ENCODE measurements at regions not wholly inside any gene's neighbourhood (a gene's known extent, or its start where the extent isn't known, plus 50 kb on each side); places are given as distances from the start of the nearest gene placed in this dataset.

DNA sequence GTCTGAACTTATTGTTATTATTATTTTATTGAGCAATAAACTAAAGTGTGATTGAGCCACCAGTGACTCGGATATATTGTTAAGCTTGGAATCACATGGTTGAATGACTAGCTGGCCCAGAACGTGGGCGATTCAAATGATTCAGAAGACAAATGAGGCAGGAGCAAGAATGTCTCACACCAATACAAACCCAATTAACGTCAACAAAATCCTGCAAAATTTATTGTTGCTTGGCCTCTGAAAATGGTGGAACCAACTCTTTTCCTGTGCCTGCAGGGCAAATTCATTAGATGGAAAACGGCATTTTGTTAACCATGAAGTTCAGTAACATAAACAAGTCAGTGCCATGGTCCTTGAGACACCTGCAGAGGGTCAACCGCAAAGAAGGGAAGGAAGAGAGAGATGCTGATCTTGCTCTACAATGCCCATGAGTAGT is 482.0 kb downstream of the SETD4 start:
- CTCF ChIA-PET (ENCODE audit: low intra/inter-chr PET ratio, low total read pairs), result no interaction called here
- no TSS peak for BruUV-seq (replicated peaks)

More for the DNA sequence above, 482.0 kb downstream of the SETD4 start:
- no peaks in the 10 kb centered on the region for H4K20me1 ChIP-seq (ENCODE audit: insufficient read depth, low read length)
- no peak overlapping the region for H3K27ac ChIP-seq (ENCODE audit: extremely low read length, insufficient read depth, low read length)
- intact Hi-C loops (cut with micrococcal nuclease; ENCODE audit: unreplicated experiment) (no loop called here), in situ Hi-C loops (cut with HindIII; ENCODE audit: extremely low pct_ligation_motif_present, low pct_unique_long_range_greater_than_20kb) (no loop called here)
- no peaks in the 10 kb centered on the region for H3K36me3 ChIP-seq (replicated peaks in 1 of 2; ENCODE audit: control insufficient read depth in 1 of 2, insufficient read depth in 2 of 2, low read length in 2 of 2)
- DNase-seq (ENCODE audit: low spot score) (no peak), FAIRE-seq (no peak), ATAC-seq (no peak)
- no peaks in the 10 kb centered on the region for H3K9me3 ChIP-seq (ENCODE audit: low read length)
- H2AFZ ChIP-seq (ENCODE audit: low read length), result no peak overlapping the region
- H3K79me2 ChIP-seq (ENCODE audit: insufficient read depth, low read length), result no peaks in the 10 kb centered on the region
- H3K9ac ChIP-seq (ENCODE audit: insufficient read depth, low read depth, low read length), result no peak overlapping the region
- TF ChIP-seq, protein P1, sequence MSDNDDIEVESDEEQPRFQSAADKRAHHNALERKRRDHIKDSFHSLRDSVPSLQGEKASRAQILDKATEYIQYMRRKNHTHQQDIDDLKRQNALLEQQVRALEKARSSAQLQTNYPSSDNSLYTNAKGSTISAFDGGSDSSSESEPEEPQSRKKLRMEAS (IDR thresholded peaks at IDR 0.05), result no peak
- TF ChIP-seq, protein P2, sequence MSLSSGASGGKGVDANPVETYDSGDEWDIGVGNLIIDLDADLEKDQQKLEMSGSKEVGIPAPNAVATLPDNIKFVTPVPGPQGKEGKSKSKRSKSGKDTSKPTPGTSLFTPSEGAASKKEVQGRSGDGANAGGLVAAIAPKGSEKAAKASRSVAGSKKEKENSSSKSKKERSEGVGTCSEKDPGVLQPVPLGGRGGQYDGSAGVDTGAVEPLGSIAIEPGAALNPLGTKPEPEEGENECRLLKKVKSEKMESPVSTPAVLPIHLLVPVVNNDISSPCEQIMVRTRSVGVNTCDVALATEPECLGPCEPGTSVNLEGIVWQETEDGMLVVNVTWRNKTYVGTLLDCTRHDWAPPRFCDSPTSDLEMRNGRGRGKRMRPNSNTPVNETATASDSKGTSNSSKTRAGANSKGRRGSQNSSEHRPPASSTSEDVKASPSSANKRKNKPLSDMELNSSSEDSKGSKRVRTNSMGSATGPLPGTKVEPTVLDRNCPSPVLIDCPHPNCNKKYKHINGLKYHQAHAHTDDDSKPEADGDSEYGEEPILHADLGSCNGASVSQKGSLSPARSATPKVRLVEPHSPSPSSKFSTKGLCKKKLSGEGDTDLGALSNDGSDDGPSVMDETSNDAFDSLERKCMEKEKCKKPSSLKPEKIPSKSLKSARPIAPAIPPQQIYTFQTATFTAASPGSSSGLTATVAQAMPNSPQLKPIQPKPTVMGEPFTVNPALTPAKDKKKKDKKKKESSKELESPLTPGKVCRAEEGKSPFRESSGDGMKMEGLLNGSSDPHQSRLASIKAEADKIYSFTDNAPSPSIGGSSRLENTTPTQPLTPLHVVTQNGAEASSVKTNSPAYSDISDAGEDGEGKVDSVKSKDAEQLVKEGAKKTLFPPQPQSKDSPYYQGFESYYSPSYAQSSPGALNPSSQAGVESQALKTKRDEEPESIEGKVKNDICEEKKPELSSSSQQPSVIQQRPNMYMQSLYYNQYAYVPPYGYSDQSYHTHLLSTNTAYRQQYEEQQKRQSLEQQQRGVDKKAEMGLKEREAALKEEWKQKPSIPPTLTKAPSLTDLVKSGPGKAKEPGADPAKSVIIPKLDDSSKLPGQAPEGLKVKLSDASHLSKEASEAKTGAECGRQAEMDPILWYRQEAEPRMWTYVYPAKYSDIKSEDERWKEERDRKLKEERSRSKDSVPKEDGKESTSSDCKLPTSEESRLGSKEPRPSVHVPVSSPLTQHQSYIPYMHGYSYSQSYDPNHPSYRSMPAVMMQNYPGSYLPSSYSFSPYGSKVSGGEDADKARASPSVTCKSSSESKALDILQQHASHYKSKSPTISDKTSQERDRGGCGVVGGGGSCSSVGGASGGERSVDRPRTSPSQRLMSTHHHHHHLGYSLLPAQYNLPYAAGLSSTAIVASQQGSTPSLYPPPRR (CRISPR knock-in tag; IDR thresholded peaks at IDR 0.05; ENCODE audit: borderline replicate concordance), result no peak
- TF ChIP-seq MAFK (conservative IDR thresholded peaks at IDR 0.05 in 1 of 2, IDR thresholded peaks at IDR 0.05 in 1 of 2; ENCODE audit: low read length in 2 of 2) (no peak), FOXK1 (CRISPR knock-in tag; IDR thresholded peaks at IDR 0.05; ENCODE audit: borderline replicate concordance, low read depth) (no peak), ATAD3A (CRISPR knock-in tag; IDR thresholded peaks at IDR 0.05) (no peak), TEAD2 (CRISPR knock-in tag; IDR thresholded peaks at IDR 0.05) (no peak), BCL6 (CRISPR knock-in tag; IDR thresholded peaks at IDR 0.05) (no peak), RORA (CRISPR knock-in tag; IDR thresholded peaks at IDR 0.05) (no peak)
- TF ChIP-seq, protein P3, sequence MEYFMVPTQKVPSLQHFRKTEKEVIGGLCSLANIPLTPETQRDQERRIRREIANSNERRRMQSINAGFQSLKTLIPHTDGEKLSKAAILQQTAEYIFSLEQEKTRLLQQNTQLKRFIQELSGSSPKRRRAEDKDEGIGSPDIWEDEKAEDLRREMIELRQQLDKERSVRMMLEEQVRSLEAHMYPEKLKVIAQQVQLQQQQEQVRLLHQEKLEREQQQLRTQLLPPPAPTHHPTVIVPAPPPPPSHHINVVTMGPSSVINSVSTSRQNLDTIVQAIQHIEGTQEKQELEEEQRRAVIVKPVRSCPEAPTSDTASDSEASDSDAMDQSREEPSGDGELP (IDR thresholded peaks at IDR 0.05; ENCODE audit: borderline replicate concordance, low read depth), result no peak
- TF ChIP-seq, protein P4, sequence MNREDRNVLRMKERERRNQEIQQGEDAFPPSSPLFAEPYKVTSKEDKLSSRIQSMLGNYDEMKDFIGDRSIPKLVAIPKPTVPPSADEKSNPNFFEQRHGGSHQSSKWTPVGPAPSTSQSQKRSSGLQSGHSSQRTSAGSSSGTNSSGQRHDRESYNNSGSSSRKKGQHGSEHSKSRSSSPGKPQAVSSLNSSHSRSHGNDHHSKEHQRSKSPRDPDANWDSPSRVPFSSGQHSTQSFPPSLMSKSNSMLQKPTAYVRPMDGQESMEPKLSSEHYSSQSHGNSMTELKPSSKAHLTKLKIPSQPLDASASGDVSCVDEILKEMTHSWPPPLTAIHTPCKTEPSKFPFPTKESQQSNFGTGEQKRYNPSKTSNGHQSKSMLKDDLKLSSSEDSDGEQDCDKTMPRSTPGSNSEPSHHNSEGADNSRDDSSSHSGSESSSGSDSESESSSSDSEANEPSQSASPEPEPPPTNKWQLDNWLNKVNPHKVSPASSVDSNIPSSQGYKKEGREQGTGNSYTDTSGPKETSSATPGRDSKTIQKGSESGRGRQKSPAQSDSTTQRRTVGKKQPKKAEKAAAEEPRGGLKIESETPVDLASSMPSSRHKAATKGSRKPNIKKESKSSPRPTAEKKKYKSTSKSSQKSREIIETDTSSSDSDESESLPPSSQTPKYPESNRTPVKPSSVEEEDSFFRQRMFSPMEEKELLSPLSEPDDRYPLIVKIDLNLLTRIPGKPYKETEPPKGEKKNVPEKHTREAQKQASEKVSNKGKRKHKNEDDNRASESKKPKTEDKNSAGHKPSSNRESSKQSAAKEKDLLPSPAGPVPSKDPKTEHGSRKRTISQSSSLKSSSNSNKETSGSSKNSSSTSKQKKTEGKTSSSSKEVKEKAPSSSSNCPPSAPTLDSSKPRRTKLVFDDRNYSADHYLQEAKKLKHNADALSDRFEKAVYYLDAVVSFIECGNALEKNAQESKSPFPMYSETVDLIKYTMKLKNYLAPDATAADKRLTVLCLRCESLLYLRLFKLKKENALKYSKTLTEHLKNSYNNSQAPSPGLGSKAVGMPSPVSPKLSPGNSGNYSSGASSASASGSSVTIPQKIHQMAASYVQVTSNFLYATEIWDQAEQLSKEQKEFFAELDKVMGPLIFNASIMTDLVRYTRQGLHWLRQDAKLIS (CRISPR knock-in tag; IDR thresholded peaks at IDR 0.05), result no peak
- TF ChIP-seq, protein P5, sequence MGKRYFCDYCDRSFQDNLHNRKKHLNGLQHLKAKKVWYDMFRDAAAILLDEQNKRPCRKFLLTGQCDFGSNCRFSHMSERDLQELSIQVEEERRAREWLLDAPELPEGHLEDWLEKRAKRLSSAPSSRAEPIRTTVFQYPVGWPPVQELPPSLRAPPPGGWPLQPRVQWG (CRISPR knock-in tag; IDR thresholded peaks at IDR 0.05; ENCODE audit: borderline replicate concordance, low read depth), result no peak
- H3K4me1 ChIP-seq (ENCODE audit: insufficient read depth, low read length), result peaks cover 8% of the 10 kb centered on the region
- peaks cover 0 to 1% of the 10 kb centered on the region in 2 experiments; a peak in 1 of 5 replicates for H3K27me3 ChIP-seq (ENCODE audit: control insufficient read depth in 1 of 2, insufficient read depth in 2 of 2, low read length in 2 of 2)
- 67% methylated on average over 6 of the region's 6 CpGs for WGBS (ENCODE audit: low lambda C conversion rate)
- no peak overlapping the region for H3K4me3 ChIP-seq (replicated peaks in 1 of 3; ENCODE audit: insufficient read depth in 1 of 3, low read depth in 2 of 3, low read length in 3 of 3)
- no peak overlapping the region for H3K4me2 ChIP-seq (ENCODE audit: low read depth, low read length)
- POLR2A ChIA-PET, result no interaction called here

Data from HepG2 (cell line).